SK-N-SH (cell line): ENCODE measurements at regions not wholly inside any gene's neighbourhood (a gene's known extent, or its start where the extent isn't known, plus 50 kb on each side); places are given as distances from the start of the nearest gene placed in this dataset.

Experiments
- CTCF ChIA-PET: fragments of 300-600, 350-600 bp; formaldehyde crosslinking; extraction: SDS; loops from one replicate; lab custom pipeline; 2021; lab: Yijun Ruan, JAX
- POLR2A ChIA-PET: fragments of 350-600 bp; sonication (Branson Sonifier 250); formaldehyde crosslinking; extraction: SDS; loops from one replicate; lab custom pipeline; 2020; ENCODE audit warnings: antibody characterized with exemption, inconsistent platforms; lab: Yijun Ruan, JAX
- DNase-seq: peaks from one replicate; pipeline ENCODE4 v3.0.0; 2012
- H2AFZ ChIP-seq: fragments of 200-600 bp; sonication (generic); 2 replicates; pipeline ENCODE4 v1.8.1; 2016; ENCODE audit warnings: antibody characterized with exemption, mild to moderate bottlenecking, low read depth
- H3F3A ChIP-seq: fragments of 200-600 bp; sonication (generic); replicated peaks from 2 replicates; pipeline ENCODE3; 2016; ENCODE audit warnings: antibody characterized with exemption, mild to moderate bottlenecking; ENCODE audit not compliant: insufficient read depth
- H3K27ac ChIP-seq, 2 experiments: fragments of 200-500 bp in 1 of 2; fragments of 200-600 bp in 1 of 2; sonication (Bioruptor generic) in 1 of 2; sonication (generic), shearing (Covaris generic) in 1 of 2; 2 replicates each; pipeline versions ENCODE4 v1.5.1 to v1.6.1; 2014 to 2016; ENCODE audit warnings: low read depth in 2 of 2, inconsistent platforms in 1 of 2, low read length in 1 of 2, mild to moderate bottlenecking in 1 of 2, mixed read lengths in 1 of 2
- H3K27me3 ChIP-seq: fragments of 200-600 bp; sonication (generic), shearing (Covaris generic); 2 replicates; pipeline ENCODE4 v1.6.1; 2016; ENCODE audit warnings: mixed run types; ENCODE audit not compliant: insufficient read depth
- H3K36me3 ChIP-seq, 2 experiments: fragments of 200-500 bp in 1 of 2; fragments of 200-600 bp in 1 of 2; sonication (Bioruptor generic) in 1 of 2; sonication (generic) in 1 of 2; replicated peaks in 1 of 2; 2 replicates each; pipeline versions ENCODE3 to v1.5.1; 2014 to 2016; ENCODE audit warnings: low read length in 1 of 2, mild to moderate bottlenecking in 1 of 2; ENCODE audit not compliant: insufficient read depth in 2 of 2, control insufficient read depth in 1 of 2
- H3K4me1 ChIP-seq, 2 experiments: fragments of 200-500 bp in 1 of 2; fragments of 200-600 bp in 1 of 2; sonication (Bioruptor generic) in 1 of 2; sonication (generic), shearing (Covaris generic) in 1 of 2; 2 replicates each; pipeline versions ENCODE4 v1.5.1 to v1.6.1; 2014 to 2016; ENCODE audit warnings: low read depth in 1 of 2, low read length in 1 of 2, mixed run types in 1 of 2; ENCODE audit not compliant: insufficient read depth in 2 of 2, control insufficient read depth in 1 of 2
- H3K4me2 ChIP-seq: fragments of 200-600 bp; sonication (generic), shearing (Covaris generic); 2 replicates; pipeline ENCODE4 v1.6.1; 2017; ENCODE audit warnings: mixed run types
- H3K4me3 ChIP-seq, 2 experiments: fragments of 200-500 bp in 1 of 2; fragments of 200-600 bp in 1 of 2; sonication (Bioruptor generic) in 1 of 2; sonication (generic), shearing (Covaris generic) in 1 of 2; 2 replicates each; pipeline versions ENCODE4 v1.5.1 to v1.8.1; 2014 to 2016; ENCODE audit warnings: low read depth in 2 of 2, inconsistent platforms in 1 of 2, low read length in 1 of 2, mild to moderate bottlenecking in 1 of 2, mixed read lengths in 1 of 2, moderate library complexity in 1 of 2
- H3K79me2 ChIP-seq: fragments of 200-600 bp; sonication (generic); 2 replicates; pipeline ENCODE4 v1.8.1; 2017; ENCODE audit warnings: mild to moderate bottlenecking; ENCODE audit not compliant: insufficient read depth
- H3K9ac ChIP-seq: fragments of 200-600 bp; sonication (generic); 2 replicates; pipeline ENCODE4 v1.6.1; 2017; ENCODE audit warnings: mixed run types
- H3K9me2 ChIP-seq: fragments of 200-600 bp; sonication (generic); 2 replicates; pipeline ENCODE4 v1.6.1; 2017; ENCODE audit warnings: mixed run types
- H3K9me3 ChIP-seq: fragments of 200-600 bp; sonication (generic); 2 replicates; pipeline ENCODE4 v1.6.1; 2017; ENCODE audit warnings: mixed run types, mild to moderate bottlenecking, moderate library complexity
- H4K20me1 ChIP-seq: fragments of 200-600 bp; sonication (generic); 2 replicates; pipeline ENCODE4 v1.6.1; 2017; ENCODE audit warnings: mild to moderate bottlenecking, mixed run types; ENCODE audit not compliant: insufficient read depth
- CTCF ChIP-seq: fragments of 200-600 bp; sonication (generic); IDR thresholded peaks from 2 replicates; pipeline ENCODE4 v1.6.1; 2017; ENCODE audit warnings: antibody characterized with exemption, mild to moderate bottlenecking, moderate library complexity
- EP300 ChIP-seq, 2 experiments: IDR thresholded peaks; 2 replicates each; pipeline versions ENCODE4 v1.4.0 to v1.6.1; 2012; ENCODE audit warnings: borderline replicate concordance in 1 of 2, low read depth in 1 of 2, low read length in 1 of 2
- FOXM1 ChIP-seq: IDR thresholded peaks from 2 replicates; pipeline ENCODE4 v1.4.0; 2012; ENCODE audit warnings: low read depth, mild to moderate bottlenecking
- GATA2 ChIP-seq: sonication (generic); formaldehyde crosslinking; IDR thresholded peaks from 2 replicates; pipeline ENCODE4 v1.5.0; 2020; ENCODE audit warnings: mild to moderate bottlenecking, missing genetic modification reagents
- JUND ChIP-seq: IDR thresholded peaks from 2 replicates; pipeline ENCODE4 v1.4.0; 2012
- MEF2A ChIP-seq: IDR thresholded peaks from 2 replicates; pipeline ENCODE4 v1.4.0; 2012; ENCODE audit warnings: low read depth, borderline replicate concordance
- NFIC ChIP-seq: IDR thresholded peaks from 2 replicates; pipeline ENCODE4 v1.4.0; 2012; ENCODE audit warnings: borderline replicate concordance
- PBX3 ChIP-seq: IDR thresholded peaks from 2 replicates; pipeline ENCODE4; 2012
- POLR2AphosphoS5 ChIP-seq: IDR thresholded peaks from 2 replicates; pipeline ENCODE4 v1.6.1; 2012; ENCODE audit warnings: low read depth, low read length
- RCOR1 ChIP-seq: fragments of 150-350 bp; IDR thresholded peaks from 2 replicates; pipeline ENCODE4 v1.6.1; 2017; ENCODE audit warnings: antibody characterized with exemption, low read length
- REST ChIP-seq: IDR thresholded peaks from 2 replicates; pipeline ENCODE4 v1.6.1; 2012; ENCODE audit warnings: mild to moderate bottlenecking, low read depth, low read length, moderate library complexity
- RXRA ChIP-seq: IDR thresholded peaks from 2 replicates; pipeline ENCODE4 v1.4.0; 2012; ENCODE audit warnings: low read depth, mild to moderate bottlenecking, borderline replicate concordance
- SIN3A ChIP-seq: IDR thresholded peaks from 2 replicates; pipeline ENCODE4 v1.6.1; 2012; ENCODE audit warnings: low read depth, mild to moderate bottlenecking, low read length, moderate library complexity, borderline replicate concordance
- TAF1 ChIP-seq: IDR thresholded peaks from 2 replicates; pipeline ENCODE4 v1.6.1; 2012; ENCODE audit warnings: low read depth, mild to moderate bottlenecking, low read length, moderate library complexity, borderline replicate concordance
- USF2 ChIP-seq: fragments of 150-350 bp; IDR thresholded peaks from 2 replicates; pipeline ENCODE4 v1.6.1; 2017; ENCODE audit warnings: antibody characterized with exemption, low read length, low read depth, borderline replicate concordance
- YY1 ChIP-seq: IDR thresholded peaks from 2 replicates; pipeline ENCODE4 v1.4.0; 2012; ENCODE audit warnings: low read depth, mild to moderate bottlenecking
- ZBTB33 ChIP-seq: IDR thresholded peaks from 2 replicates; pipeline ENCODE4 v1.4.0; 2012; ENCODE audit warnings: low read depth, borderline replicate concordance
- WGBS: methylation state at CpG from one replicate; pipeline ENCODE4 v1.1.6; 2017; ENCODE audit warnings: low lambda C conversion rate; 5-methylcytosine and 5-hydroxymethylcytosine counted together

GRCh38 chr12:127670294-127670693 lies 596.7 kb upstream of the TMEM132C start (continued):
- no peak for TF ChIP-seq REST
- no peak for TF ChIP-seq USF2
- no peak for TF ChIP-seq YY1

- Histone ChIP-seq H3K79me2 (no peaks in the 10 kb centered on the region), H3K9me3 (no peaks in the 10 kb centered on the region), H4K20me1 (no peaks in the 10 kb centered on the region), H2AFZ (no peak overlapping the region), H3K9ac (no peak overlapping the region), H3K4me3 (no peak overlapping the region), H3F3A (no peaks in the 10 kb centered on the region), H3K4me1 (no peaks in the 10 kb centered on the region), H3K27ac (no peak overlapping the region), H3K27me3 (no peaks in the 10 kb centered on the region), H3K36me3 (no peaks in the 10 kb centered on the region), H3K9me2 (no peaks in the 10 kb centered on the region), H3K4me2 (no peak overlapping the region)
- 20% methylated on average over 5 of the region's 5 CpGs for WGBS
- no peak for DNase-seq
- ChIA-PET POLR2A (no interaction called here), CTCF (no interaction called here)
- TF ChIP-seq JUND (no peak), ZBTB33 (no peak), PBX3 (no peak), SIN3A (no peak), GATA2 (CRISPR knock-in tag) (no peak), REST (no peak), NFIC (no peak), CTCF (no peak), MEF2A (no peak), POLR2AphosphoS5 (no peak), RCOR1 (no peak), TAF1 (no peak), FOXM1 (no peak), RXRA (no peak), EP300 (IDR thresholded peaks at IDR 0.05; ENCODE audit: borderline replicate concordance in 1 of 2, low read depth in 1 of 2, low read length in 1 of 2) (no peak)
Observed at GRCh38 chr12:127670796-127671195, 596.2 kb upstream of the TMEM132C start.
